Caco-2 (cell line): ENCODE measurements at regions not wholly inside any gene's neighbourhood (a gene's known extent, or its start where the extent isn't known, plus 50 kb on each side); places are given as distances from the start of the nearest gene placed in this dataset.

Source experiments
- BruUV-seq: library from RNA; stranded (reverse); fragments of 400-500 nt; replicated peaks from 2 replicates; lab custom pipeline; 2021; lab: Mats Ljungman, UMichigan
- CTCF ChIA-PET: fragments of 300-600 bp; sonication (Branson Sonifier 250); formaldehyde crosslinking; loops from one replicate; lab custom pipeline; 2022; ENCODE audit warnings: antibody characterized with exemption; lab: Charles Lee
- POLR2A ChIA-PET: fragments of 300-600 bp; sonication (Branson Sonifier 250); formaldehyde crosslinking; loops from one replicate; lab custom pipeline; 2022; ENCODE audit warnings: antibody characterized with exemption; lab: Charles Lee
- DNase-seq, 2 experiments: peaks; one replicate each; pipeline versions ENCODE4 v3.0.0 to v3.0.0-alpha.2; 2020 to 2022
- H3K27me3 ChIP-seq: replicated peaks from 2 replicates; pipeline ENCODE4 v1.6.0; 2011; ENCODE audit warnings: low read length; ENCODE audit not compliant: control insufficient read depth, insufficient read depth
- H3K36me3 ChIP-seq: 2 replicates; pipeline ENCODE4 v1.5.1; 2011; ENCODE audit warnings: low read length; ENCODE audit not compliant: control insufficient read depth, insufficient read depth
- H3K4me1 ChIP-seq: fragments of 250-450 bp; sonication (Bioruptor Pico); 2 replicates; pipeline ENCODE4 v1.5.1; 2020; ENCODE audit warnings: mild to moderate bottlenecking
- H3K4me3 ChIP-seq: 2 replicates; pipeline ENCODE4 v1.5.1; 2011; ENCODE audit warnings: low read depth, mild to moderate bottlenecking, control low read depth, low read length
- H3K9me3 ChIP-seq: fragments of 250-450 bp; sonication (Bioruptor Pico); 2 replicates; pipeline ENCODE4 v1.5.1; 2020; ENCODE audit warnings: mild to moderate bottlenecking, moderate library complexity
- H3K27ac Mint-ChIP-seq: one replicate; pipeline ENCODE4 v1.8.0; 2022; ENCODE audit warnings: mixed read lengths; ENCODE audit not compliant: unreplicated experiment
- H3K27me3 Mint-ChIP-seq: one replicate; pipeline ENCODE4 v1.8.0; 2022; ENCODE audit warnings: mixed read lengths; ENCODE audit not compliant: insufficient read depth, unreplicated experiment
- H3K36me3 Mint-ChIP-seq: one replicate; pipeline ENCODE4 v1.8.0; 2022; ENCODE audit warnings: mild to moderate bottlenecking, mixed read lengths; ENCODE audit not compliant: insufficient read depth, unreplicated experiment
- H3K4me1 Mint-ChIP-seq: one replicate; pipeline ENCODE4 v1.8.0; 2022; ENCODE audit warnings: low read depth, mixed read lengths; ENCODE audit not compliant: unreplicated experiment
- H3K4me3 Mint-ChIP-seq: one replicate; pipeline ENCODE4 v1.8.0; 2022; ENCODE audit warnings: mild to moderate bottlenecking, moderate library complexity, mixed read lengths; ENCODE audit not compliant: unreplicated experiment
- H3K9me3 Mint-ChIP-seq: one replicate; pipeline ENCODE4 v1.8.0; 2022; ENCODE audit warnings: mixed read lengths; ENCODE audit not compliant: unreplicated experiment
- CTCF ChIP-seq, 2 experiments: fragments of 200-600 bp in 1 of 2; IDR thresholded peaks; 1 replicate in 1 of 2; 2 replicates in 1 of 2; pipeline versions ENCODE4 v1.5.1 to v1.8.0; 2011 to 2022; ENCODE audit warnings: antibody characterized with exemption in 1 of 2, control low read depth in 1 of 2, inconsistent platforms in 1 of 2, low read depth in 1 of 2, low read length in 1 of 2, mild to moderate bottlenecking in 1 of 2, moderate library complexity in 1 of 2; ENCODE audit not compliant: insufficient read depth in 1 of 2, severe bottlenecking in 1 of 2, unreplicated experiment in 1 of 2
- intact Hi-C: fragments of 100-400 bp; cut with micrococcal nuclease; formaldehyde crosslinking; loops from one replicate; pipeline ENCODE4 v1.10.0; 2022; ENCODE audit not compliant: unreplicated experiment

GRCh38 chr10:36091007-36091406 lies 448.9 kb upstream of the FZD8 start:
- H3K36me3 ChIP-seq = no peaks in the 10 kb centered on the region
- no peak for DNase-seq
- no peaks in the 10 kb centered on the region for H3K27me3 ChIP-seq
- no TSS peak for BruUV-seq
- no peak for TF ChIP-seq CTCF (IDR thresholded peaks at IDR 0.05; ENCODE audit: insufficient read depth in 1 of 2, low read depth in 1 of 2, low read length in 1 of 2, severe bottlenecking in 1 of 2, unreplicated experiment in 1 of 2)
- Mint-ChIP-seq H3K27me3 (peaks cover 11% of the 10 kb centered on the region), H3K9me3 (no peaks in the 10 kb centered on the region), H3K36me3 (no peaks in the 10 kb centered on the region), H3K27ac (no peak overlapping the region), H3K4me3 (no peak overlapping the region), H3K4me1 (no peaks in the 10 kb centered on the region)
- no peak overlapping the region for H3K4me3 ChIP-seq
- H3K4me1 ChIP-seq = no peaks in the 10 kb centered on the region
- CTCF ChIA-PET = interaction anchor here (0.6 kb wide), 1 partner anchor 75 kb away, joined by 5 read pairs; no protein-coding TSS in a partner anchor
- intact Hi-C loops = no loop called here
- POLR2A ChIA-PET = no interaction called here
- no peaks in the 10 kb centered on the region for H3K9me3 ChIP-seq

- no peak for TF ChIP-seq CTCF (IDR thresholded peaks at IDR 0.05; ENCODE audit: insufficient read depth in 1 of 2, low read depth in 1 of 2, low read length in 1 of 2, severe bottlenecking in 1 of 2, unreplicated experiment in 1 of 2)
- H3K4me3 Mint-ChIP-seq = no peak overlapping the region
- no peak overlapping the region for H3K27ac Mint-ChIP-seq
- no peaks in the 10 kb centered on the region for H3K9me3 Mint-ChIP-seq
- H3K36me3 Mint-ChIP-seq = no peaks in the 10 kb centered on the region
- DNase-seq = no peak
- H3K36me3 ChIP-seq = no peaks in the 10 kb centered on the region
- H3K4me1 ChIP-seq = no peaks in the 10 kb centered on the region
- no TSS peak for BruUV-seq
- ChIA-PET CTCF (no interaction called here), POLR2A (no interaction called here)
- H3K4me3 ChIP-seq = no peak overlapping the region
- intact Hi-C loops = no loop called here
- H3K4me1 Mint-ChIP-seq = no peaks in the 10 kb centered on the region
- H3K27me3 ChIP-seq = no peaks in the 10 kb centered on the region
- peaks cover 16% of the 10 kb centered on the region for H3K27me3 Mint-ChIP-seq
- H3K9me3 ChIP-seq = no peaks in the 10 kb centered on the region
Observed at GRCh38 chr10:36089790-36090440, 447.8 kb upstream of the FZD8 start.

- intact Hi-C loops = no loop called here
Observed at GRCh38 chr10:36087006-36088005, 445.2 kb upstream of the FZD8 start.

More at GRCh38 chr10:36087006-36088005, 445.2 kb upstream of the FZD8 start:
- no peaks in the 10 kb centered on the region for H3K27me3 ChIP-seq
- Mint-ChIP-seq H3K27me3 (peaks cover 20% of the 10 kb centered on the region), H3K9me3 (no peaks in the 10 kb centered on the region), H3K4me1 (no peaks in the 10 kb centered on the region), H3K36me3 (no peaks in the 10 kb centered on the region), H3K4me3 (no peak overlapping the region), H3K27ac (no peak overlapping the region)
- ChIA-PET CTCF (no interaction called here), POLR2A (no interaction called here)
- H3K9me3 ChIP-seq = no peaks in the 10 kb centered on the region
- no peak for DNase-seq
- no peaks in the 10 kb centered on the region for H3K36me3 ChIP-seq
- TF ChIP-seq CTCF (IDR thresholded peaks at IDR 0.05; ENCODE audit: insufficient read depth in 1 of 2, low read depth in 1 of 2, low read length in 1 of 2, severe bottlenecking in 1 of 2, unreplicated experiment in 1 of 2) = no peak
- H3K4me3 ChIP-seq = no peak overlapping the region
- H3K4me1 ChIP-seq = no peaks in the 10 kb centered on the region
- no TSS peak for BruUV-seq
